Activated T-cell treated with anti-CD3 and anti-CD28 coated beads, Interleukin-2, amount 50 U/mL, for 24 hours (primary cell): ENCODE measurements at regions not wholly inside any gene's neighbourhood (a gene's known extent, or its start where the extent isn't known, plus 50 kb on each side); places are given as distances from the start of the nearest gene placed in this dataset.

ENCODE experiments used
- DNase-seq: peaks from one replicate; pipeline ENCODE4 v3.0.0-alpha.2; 2020
- H3K27ac Mint-ChIP-seq: 2 replicates; pipeline ENCODE4 v1.8.0; 2020; ENCODE audit warnings: mild to moderate bottlenecking, mixed read lengths
- H3K27me3 Mint-ChIP-seq: 2 replicates; pipeline ENCODE4 v1.8.0; 2020; ENCODE audit warnings: mixed read lengths
- H3K36me3 Mint-ChIP-seq: 2 replicates; pipeline ENCODE4 v1.8.0; 2020; ENCODE audit warnings: low read depth, mixed read lengths
- H3K4me1 Mint-ChIP-seq: 2 replicates; pipeline ENCODE4 v1.8.0; 2020; ENCODE audit warnings: low read depth, mixed read lengths
- H3K4me3 Mint-ChIP-seq: 2 replicates; pipeline ENCODE4 v1.8.0; 2020; ENCODE audit warnings: mild to moderate bottlenecking, moderate library complexity, mixed read lengths
- H3K9me3 Mint-ChIP-seq: 2 replicates; pipeline ENCODE4 v1.8.0; 2020; ENCODE audit warnings: mixed read lengths

DNA sequence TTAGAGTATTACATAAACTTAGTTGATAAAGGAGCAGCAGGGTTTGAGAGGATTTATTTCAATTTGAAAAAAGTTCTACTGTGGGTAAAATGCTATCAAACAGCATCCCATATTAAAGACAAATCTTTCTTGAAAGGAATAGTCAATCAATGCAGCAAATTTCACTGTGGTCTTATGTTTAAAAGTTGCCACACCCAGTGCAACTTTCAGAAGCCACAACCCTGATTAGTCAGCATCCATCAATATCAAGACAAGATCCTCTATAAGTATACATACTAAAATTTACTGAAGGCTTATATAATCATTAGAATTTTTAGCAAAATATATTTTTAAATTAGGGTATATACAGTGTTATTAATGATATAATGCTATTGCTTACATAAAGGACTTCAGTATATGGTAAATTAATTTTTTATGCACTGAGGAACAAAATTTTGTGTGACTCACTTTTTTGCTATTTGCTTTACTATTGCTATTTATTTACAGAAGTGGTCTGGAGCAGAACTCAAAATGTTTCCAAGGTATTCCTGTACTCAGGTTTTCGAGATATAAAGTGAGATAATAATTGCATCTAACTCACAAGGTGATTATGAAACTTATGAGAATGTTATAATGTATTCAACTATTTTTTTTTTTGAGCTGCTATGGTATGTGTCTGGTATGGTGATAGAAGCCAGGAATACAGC lies 1127.6 kb downstream of the ADGRL3 start:
- H3K4me1 Mint-ChIP-seq = no peaks in the 10 kb centered on the region
- no peaks in the 10 kb centered on the region for H3K27me3 Mint-ChIP-seq
- no peaks in the 10 kb centered on the region for H3K36me3 Mint-ChIP-seq
- H3K4me3 Mint-ChIP-seq = no peak overlapping the region
- no peak overlapping the region for H3K27ac Mint-ChIP-seq
- peaks cover 8% of the 10 kb centered on the region for H3K9me3 Mint-ChIP-seq
- no peak for DNase-seq

- no peaks in the 10 kb centered on the region for H3K27me3 Mint-ChIP-seq
- no peak for DNase-seq
- H3K9me3 Mint-ChIP-seq = peaks cover 3% of the 10 kb centered on the region
Observed at GRCh38 chr4:62324215-62324614, 1124.1 kb downstream of the ADGRL3 start.

GRCh38 chr4:62320612-62321011 lies 1120.5 kb downstream of the ADGRL3 start:
- no peak overlapping the region for H3K27ac Mint-ChIP-seq
- H3K36me3 Mint-ChIP-seq = no peaks in the 10 kb centered on the region
- H3K4me3 Mint-ChIP-seq = no peak overlapping the region
- H3K9me3 Mint-ChIP-seq = peaks cover 17% of the 10 kb centered on the region
- DNase-seq = no peak
- no peaks in the 10 kb centered on the region for H3K4me1 Mint-ChIP-seq
- no peaks in the 10 kb centered on the region for H3K27me3 Mint-ChIP-seq

More at GRCh38 chr4:62324215-62324614, 1124.1 kb downstream of the ADGRL3 start:
- Mint-ChIP-seq H3K4me1 (no peaks in the 10 kb centered on the region), H3K27ac (no peak overlapping the region), H3K36me3 (no peaks in the 10 kb centered on the region), H3K4me3 (no peak overlapping the region)

- Mint-ChIP-seq H3K36me3 (no peaks in the 10 kb centered on the region), H3K9me3 (peaks cover 20% of the 10 kb centered on the region), H3K4me1 (no peaks in the 10 kb centered on the region), H3K27me3 (no peaks in the 10 kb centered on the region), H3K4me3 (no peak overlapping the region), H3K27ac (no peak overlapping the region)
- no peak for DNase-seq
Observed at GRCh38 chr4:62302710-62303109, 1102.6 kb downstream of the ADGRL3 start.

DNA sequence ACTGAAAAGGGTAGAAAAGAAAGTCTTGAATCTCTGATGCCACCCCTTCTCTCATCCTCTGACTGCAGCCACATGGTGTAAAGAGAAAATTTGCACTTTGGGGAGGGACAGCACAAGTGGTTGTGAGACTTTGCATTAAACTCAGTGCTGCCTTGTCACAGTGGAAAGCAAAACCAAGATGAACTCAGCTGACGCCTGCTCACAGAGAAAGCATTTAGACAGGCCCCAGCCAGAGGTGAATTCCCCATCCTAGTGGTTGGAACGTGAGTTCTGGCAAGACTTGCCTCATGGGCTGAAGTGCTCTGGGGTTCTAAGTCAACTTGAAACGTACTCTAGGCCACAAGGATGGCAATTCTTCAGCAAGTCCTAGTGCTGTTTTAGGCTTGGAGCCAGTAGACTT lies 1101.4 kb downstream of the ADGRL3 start:
- no peak overlapping the region for H3K4me3 Mint-ChIP-seq
- H3K27me3 Mint-ChIP-seq = no peaks in the 10 kb centered on the region
- H3K4me1 Mint-ChIP-seq = no peaks in the 10 kb centered on the region
- DNase-seq = no peak
- H3K36me3 Mint-ChIP-seq = no peaks in the 10 kb centered on the region
- H3K27ac Mint-ChIP-seq = no peak overlapping the region
- peaks cover 23% of the 10 kb centered on the region for H3K9me3 Mint-ChIP-seq

- DNase-seq = no peak
- H3K27me3 Mint-ChIP-seq = no peaks in the 10 kb centered on the region
Observed at GRCh38 chr4:62293551-62293950, 1093.4 kb downstream of the ADGRL3 start.

DNA sequence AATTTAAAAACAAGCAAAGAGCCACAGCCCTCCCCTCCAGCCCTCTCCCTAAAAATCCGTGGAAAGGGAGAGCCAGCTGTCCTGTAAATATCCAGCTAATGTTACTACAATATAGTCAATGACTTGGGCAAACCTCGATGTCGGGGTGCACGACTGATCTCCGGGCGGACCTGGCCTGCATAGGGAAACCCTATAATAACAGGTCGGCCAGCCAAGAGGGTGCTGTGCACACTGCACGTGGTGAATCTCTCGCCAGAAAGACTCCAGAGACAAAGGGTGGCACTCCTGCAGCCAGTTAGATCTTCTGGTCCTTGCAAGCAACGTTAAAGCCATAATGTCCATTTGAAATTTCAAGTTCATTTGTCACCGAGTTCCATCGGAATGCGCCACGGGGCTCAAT lies 1092.8 kb downstream of the ADGRL3 start:
- Mint-ChIP-seq H3K9me3 (peaks cover 14% of the 10 kb centered on the region), H3K27me3 (no peaks in the 10 kb centered on the region), H3K4me3 (no peak overlapping the region), H3K4me1 (no peaks in the 10 kb centered on the region), H3K36me3 (no peaks in the 10 kb centered on the region), H3K27ac (no peak overlapping the region)
- DNase-seq = no peak

More at GRCh38 chr4:62293551-62293950, 1093.4 kb downstream of the ADGRL3 start:
- Mint-ChIP-seq H3K36me3 (no peaks in the 10 kb centered on the region), H3K9me3 (peaks cover 16% of the 10 kb centered on the region), H3K4me1 (no peaks in the 10 kb centered on the region), H3K27ac (no peak overlapping the region), H3K4me3 (no peak overlapping the region)

DNA sequence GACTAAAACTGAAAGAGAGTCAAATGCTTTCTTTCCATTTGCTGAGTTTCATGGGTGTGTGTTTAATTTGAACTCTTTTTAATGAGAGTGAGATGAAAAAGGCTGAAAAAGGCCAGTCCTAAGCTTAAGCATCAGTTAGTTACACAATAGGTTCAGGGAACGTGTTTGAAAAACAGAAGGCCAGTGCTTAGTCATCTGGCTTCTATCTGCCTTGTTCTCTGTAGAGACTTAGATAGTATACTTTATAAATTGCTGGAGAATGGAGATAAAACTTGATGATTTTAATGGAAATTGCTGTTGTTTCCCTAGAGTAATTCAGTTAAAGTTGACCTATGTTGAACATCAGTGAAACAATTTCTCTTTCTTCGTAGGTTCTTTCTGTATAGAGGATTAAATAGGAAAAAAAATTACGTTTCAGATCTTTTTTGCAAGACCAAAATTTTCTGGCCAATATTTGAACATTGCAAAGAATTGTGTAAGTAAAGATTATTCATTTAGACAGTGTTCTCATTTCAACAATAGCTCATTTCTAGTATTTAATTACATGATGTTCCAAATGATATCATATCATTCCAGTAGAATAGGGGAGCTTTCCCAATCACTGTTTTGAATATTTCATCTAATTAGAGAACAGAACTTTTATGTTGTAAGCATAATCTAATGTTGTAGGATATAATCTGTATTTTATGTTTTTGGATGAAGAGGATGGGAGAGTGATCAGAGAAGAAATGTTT lies 1088.8 kb downstream of the ADGRL3 start:
- peaks cover 11% of the 10 kb centered on the region for H3K9me3 Mint-ChIP-seq
- no peak overlapping the region for H3K4me3 Mint-ChIP-seq
- no peaks in the 10 kb centered on the region for H3K27me3 Mint-ChIP-seq
- DNase-seq = no peak
- H3K36me3 Mint-ChIP-seq = no peaks in the 10 kb centered on the region
- H3K27ac Mint-ChIP-seq = no peak overlapping the region
- no peaks in the 10 kb centered on the region for H3K4me1 Mint-ChIP-seq

DNA sequence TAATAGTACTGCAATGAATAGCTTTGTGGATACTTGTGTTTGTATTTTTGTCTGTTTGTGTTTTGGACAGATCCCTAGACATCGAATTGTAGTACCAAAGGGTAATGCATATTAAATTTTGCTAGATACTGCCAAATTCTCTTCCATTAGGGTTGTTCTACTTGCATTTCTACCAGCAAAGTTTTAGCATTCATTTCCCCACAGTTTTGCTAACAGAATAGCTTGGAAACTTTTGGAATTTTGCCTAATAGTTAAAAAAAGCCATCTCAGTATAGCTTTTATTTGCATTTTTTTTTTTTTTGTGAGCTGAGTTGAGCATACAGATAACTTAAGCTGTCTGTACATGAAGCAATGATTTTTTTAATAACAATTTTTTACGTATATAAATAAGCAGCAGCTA lies 1084.9 kb downstream of the ADGRL3 start:
- Mint-ChIP-seq H3K27ac (no peak overlapping the region), H3K27me3 (no peaks in the 10 kb centered on the region), H3K36me3 (no peaks in the 10 kb centered on the region), H3K9me3 (peaks cover 22% of the 10 kb centered on the region), H3K4me1 (no peaks in the 10 kb centered on the region), H3K4me3 (no peak overlapping the region)
- DNase-seq = no peak

DNA sequence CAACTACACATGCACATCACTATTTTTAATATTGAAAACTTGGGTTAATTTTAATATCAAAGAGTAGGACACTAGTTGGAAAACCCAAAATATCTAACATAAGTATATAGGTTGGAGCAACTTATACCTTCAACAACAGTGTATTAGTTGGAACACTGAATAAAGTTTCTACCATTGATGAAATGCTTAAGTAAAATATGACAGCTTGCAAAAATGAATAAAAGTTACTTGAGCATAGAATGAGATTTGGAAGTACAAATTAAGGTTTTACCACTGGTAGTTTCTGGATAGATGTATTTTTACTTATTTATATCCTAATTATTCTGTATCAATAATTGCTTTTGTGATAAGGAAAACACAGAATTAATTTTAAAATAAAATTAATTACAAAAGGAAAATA lies 1079.6 kb downstream of the ADGRL3 start:
- no peak for DNase-seq
- Mint-ChIP-seq H3K4me1 (no peaks in the 10 kb centered on the region), H3K27me3 (no peaks in the 10 kb centered on the region), H3K27ac (no peak overlapping the region), H3K4me3 (no peak overlapping the region), H3K36me3 (no peaks in the 10 kb centered on the region), H3K9me3 (peaks cover 37% of the 10 kb centered on the region)

- DNase-seq = no peak
- Mint-ChIP-seq H3K4me1 (no peaks in the 10 kb centered on the region), H3K36me3 (no peaks in the 10 kb centered on the region), H3K4me3 (no peak overlapping the region), H3K9me3 (peaks cover 46% of the 10 kb centered on the region), H3K27me3 (no peaks in the 10 kb centered on the region), H3K27ac (no peak overlapping the region)
Observed at GRCh38 chr4:62275470-62275869, 1075.3 kb downstream of the ADGRL3 start.

DNA sequence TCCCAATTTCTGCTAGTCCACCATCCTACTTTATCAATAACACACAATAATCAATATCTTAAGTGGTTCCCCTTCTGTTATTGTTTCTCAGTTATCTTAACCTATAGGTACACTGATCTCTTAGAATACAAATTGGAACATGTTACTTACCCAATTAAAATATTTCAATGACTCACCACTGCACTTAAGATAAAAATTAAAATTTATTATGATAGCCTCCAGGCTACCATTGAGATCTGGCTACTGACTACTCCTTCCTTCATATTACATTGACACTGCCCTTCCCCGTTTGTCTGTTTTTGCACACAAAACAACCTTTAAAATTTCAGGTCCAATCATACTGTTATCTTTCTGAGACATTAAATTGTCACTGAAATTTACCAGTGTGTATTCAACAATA lies 1074.7 kb downstream of the ADGRL3 start:
- Mint-ChIP-seq H3K4me1 (no peaks in the 10 kb centered on the region), H3K36me3 (no peaks in the 10 kb centered on the region), H3K27ac (no peak overlapping the region), H3K27me3 (no peaks in the 10 kb centered on the region), H3K9me3 (peaks cover 47% of the 10 kb centered on the region), H3K4me3 (no peak overlapping the region)
- DNase-seq = no peak

GRCh38 chr4:62271107-62271506 lies 1071.0 kb downstream of the ADGRL3 start:
- Mint-ChIP-seq H3K4me1 (no peaks in the 10 kb centered on the region), H3K9me3 (peaks cover 32% of the 10 kb centered on the region), H3K27me3 (no peaks in the 10 kb centered on the region), H3K27ac (no peak overlapping the region), H3K36me3 (no peaks in the 10 kb centered on the region), H3K4me3 (no peak overlapping the region)
- no peak for DNase-seq

DNA sequence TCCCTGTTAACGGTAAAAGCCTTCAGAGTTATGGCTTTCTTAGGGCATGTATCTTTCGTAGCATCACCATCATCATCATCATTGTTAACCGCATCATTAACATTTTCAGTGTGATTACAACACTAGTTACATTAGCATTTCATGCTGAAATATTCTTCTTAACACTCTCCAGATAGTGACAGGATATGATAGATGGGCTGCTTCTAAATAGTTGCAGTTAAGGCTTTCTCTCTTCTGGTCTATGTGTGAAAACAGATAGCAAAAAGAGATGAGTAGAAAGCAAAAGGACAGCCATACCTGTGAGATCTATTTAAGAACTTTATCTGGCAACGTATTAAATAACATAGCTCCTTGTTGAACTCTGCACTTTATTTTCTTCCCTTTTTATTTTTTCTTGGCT lies 1069.8 kb downstream of the ADGRL3 start:
- H3K9me3 Mint-ChIP-seq = peaks cover 28% of the 10 kb centered on the region
- no peaks in the 10 kb centered on the region for H3K36me3 Mint-ChIP-seq
- no peak overlapping the region for H3K27ac Mint-ChIP-seq
- H3K4me3 Mint-ChIP-seq = no peak overlapping the region
- no peaks in the 10 kb centered on the region for H3K4me1 Mint-ChIP-seq
- no peaks in the 10 kb centered on the region for H3K27me3 Mint-ChIP-seq
- DNase-seq = no peak

DNA sequence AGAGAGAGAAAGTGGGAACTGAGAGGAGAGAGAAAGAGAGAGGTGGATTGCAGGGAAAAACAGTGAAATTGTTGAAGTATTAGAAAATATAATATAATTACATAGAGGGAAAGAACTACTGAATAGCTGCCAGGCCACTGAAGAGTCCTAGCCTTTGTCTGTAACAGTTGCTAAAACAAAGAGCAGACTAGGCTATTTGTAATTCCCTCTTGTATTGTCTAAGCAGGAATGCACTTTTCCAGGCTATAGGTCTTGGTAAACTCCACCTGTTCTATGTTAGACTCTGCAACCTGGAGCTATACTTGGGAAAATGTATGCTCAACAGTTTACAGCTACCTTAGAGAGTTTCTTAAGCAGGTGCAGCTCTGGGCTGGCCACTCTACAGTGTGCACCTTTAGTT lies 1063.3 kb downstream of the ADGRL3 start:
- Mint-ChIP-seq H3K27ac (no peak overlapping the region), H3K4me3 (no peak overlapping the region), H3K4me1 (no peaks in the 10 kb centered on the region), H3K27me3 (no peaks in the 10 kb centered on the region), H3K9me3 (peaks cover 19% of the 10 kb centered on the region), H3K36me3 (no peaks in the 10 kb centered on the region)
- DNase-seq = no peak
